ENCODE measurements at regions not wholly inside any gene's neighbourhood (a gene's known extent, or its start where the extent isn't known, plus 50 kb on each side); places are given as distances from the start of the nearest gene placed in this dataset.

GRCh38 chr1:80993154-80993980 is 807.4 kb upstream of the ADGRL2 start:
- TF ChIP-seq CTCF (conservative IDR thresholded peaks at IDR 0.05; ENCODE audit: low read length) (no peak), EZH2phosphoT487 (IDR thresholded peaks at IDR 0.05; ENCODE audit: borderline replicate concordance, low read depth, low read length) (no peak)
